ENCODE measurements at regions not wholly inside any gene's neighbourhood (a gene's known extent, or its start where the extent isn't known, plus 50 kb on each side); places are given as distances from the start of the nearest gene placed in this dataset.

- TF ChIP-seq, protein P1, sequence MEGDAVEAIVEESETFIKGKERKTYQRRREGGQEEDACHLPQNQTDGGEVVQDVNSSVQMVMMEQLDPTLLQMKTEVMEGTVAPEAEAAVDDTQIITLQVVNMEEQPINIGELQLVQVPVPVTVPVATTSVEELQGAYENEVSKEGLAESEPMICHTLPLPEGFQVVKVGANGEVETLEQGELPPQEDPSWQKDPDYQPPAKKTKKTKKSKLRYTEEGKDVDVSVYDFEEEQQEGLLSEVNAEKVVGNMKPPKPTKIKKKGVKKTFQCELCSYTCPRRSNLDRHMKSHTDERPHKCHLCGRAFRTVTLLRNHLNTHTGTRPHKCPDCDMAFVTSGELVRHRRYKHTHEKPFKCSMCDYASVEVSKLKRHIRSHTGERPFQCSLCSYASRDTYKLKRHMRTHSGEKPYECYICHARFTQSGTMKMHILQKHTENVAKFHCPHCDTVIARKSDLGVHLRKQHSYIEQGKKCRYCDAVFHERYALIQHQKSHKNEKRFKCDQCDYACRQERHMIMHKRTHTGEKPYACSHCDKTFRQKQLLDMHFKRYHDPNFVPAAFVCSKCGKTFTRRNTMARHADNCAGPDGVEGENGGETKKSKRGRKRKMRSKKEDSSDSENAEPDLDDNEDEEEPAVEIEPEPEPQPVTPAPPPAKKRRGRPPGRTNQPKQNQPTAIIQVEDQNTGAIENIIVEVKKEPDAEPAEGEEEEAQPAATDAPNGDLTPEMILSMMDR (IDR thresholded peaks at IDR 0.05; ENCODE audit: insufficient read depth, low read depth, low read length) = no peak
- TF ChIP-seq EZH2 (IDR thresholded peaks at IDR 0.05; ENCODE audit: insufficient read depth, low read length) = no peak
Measured at GRCh38 chr10:10644676-10645385, 372.8 kb upstream of the CELF2 start.
